Liver (tissue), 3 donors: ENCODE measurements at regions not wholly inside any gene's neighbourhood (a gene's known extent, or its start where the extent isn't known, plus 50 kb on each side); places are given as distances from the start of the nearest gene placed in this dataset.

Source experiments
- EGR1 ChIP-seq, 2 donors: IDR thresholded peaks; 2 replicates each; pipeline ENCODE4 v1.6.1; 2016 to 2018; ENCODE audit warnings: antibody characterized with exemption in 2 of 2, low read depth in 2 of 2
- NR2F2 ChIP-seq: IDR thresholded peaks from 2 replicates; pipeline ENCODE4 v1.6.1; 2016; ENCODE audit warnings: antibody characterized with exemption
- TF ChIP-seq, protein P1 (sequence below): fragments of 150-350 bp; IDR thresholded peaks from 2 replicates; pipeline ENCODE4 v1.5.1; 2017; ENCODE audit warnings: improper control_type of control experiment, low read depth, low read length; ENCODE audit not compliant: missing input control
- donor health status: healthy.
- donor health status: healthy.

GRCh38 chr20:57870597-57871236 lies 160.9 kb upstream of the PMEPA1 start:
- TF ChIP-seq, protein P1, sequence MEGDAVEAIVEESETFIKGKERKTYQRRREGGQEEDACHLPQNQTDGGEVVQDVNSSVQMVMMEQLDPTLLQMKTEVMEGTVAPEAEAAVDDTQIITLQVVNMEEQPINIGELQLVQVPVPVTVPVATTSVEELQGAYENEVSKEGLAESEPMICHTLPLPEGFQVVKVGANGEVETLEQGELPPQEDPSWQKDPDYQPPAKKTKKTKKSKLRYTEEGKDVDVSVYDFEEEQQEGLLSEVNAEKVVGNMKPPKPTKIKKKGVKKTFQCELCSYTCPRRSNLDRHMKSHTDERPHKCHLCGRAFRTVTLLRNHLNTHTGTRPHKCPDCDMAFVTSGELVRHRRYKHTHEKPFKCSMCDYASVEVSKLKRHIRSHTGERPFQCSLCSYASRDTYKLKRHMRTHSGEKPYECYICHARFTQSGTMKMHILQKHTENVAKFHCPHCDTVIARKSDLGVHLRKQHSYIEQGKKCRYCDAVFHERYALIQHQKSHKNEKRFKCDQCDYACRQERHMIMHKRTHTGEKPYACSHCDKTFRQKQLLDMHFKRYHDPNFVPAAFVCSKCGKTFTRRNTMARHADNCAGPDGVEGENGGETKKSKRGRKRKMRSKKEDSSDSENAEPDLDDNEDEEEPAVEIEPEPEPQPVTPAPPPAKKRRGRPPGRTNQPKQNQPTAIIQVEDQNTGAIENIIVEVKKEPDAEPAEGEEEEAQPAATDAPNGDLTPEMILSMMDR = no peak
- TF ChIP-seq EGR1 (IDR thresholded peaks at IDR 0.05; ENCODE audit: low read depth in 2 of 2) (no peak), NR2F2 (no peak)
